H9 (cell line): ENCODE measurements at regions not wholly inside any gene's neighbourhood (a gene's known extent, or its start where the extent isn't known, plus 50 kb on each side); places are given as distances from the start of the nearest gene placed in this dataset.

Experiments
- DNase-seq: peaks from one replicate; pipeline ENCODE4 v3.0.0-alpha.2; 2017
- H2AFZ ChIP-seq: one replicate; pipeline ENCODE4 v1.6.1; 2013; ENCODE audit warnings: mild to moderate bottlenecking, low read length, control low read depth, moderate library complexity
- H2AK5ac ChIP-seq: 2 replicates; pipeline ENCODE4 v1.6.1; 2013; ENCODE audit warnings: low read length, control low read depth, mixed read lengths; ENCODE audit not compliant: insufficient read length
- H2BK120ac ChIP-seq: one replicate; pipeline ENCODE4 v1.6.1; 2013; ENCODE audit warnings: low read depth, mild to moderate bottlenecking, low read length, control low read depth, inconsistent platforms; ENCODE audit not compliant: poor library complexity, severe bottlenecking
- H2BK12ac ChIP-seq: 2 replicates; pipeline ENCODE4 v1.6.1; 2013; ENCODE audit warnings: low read length, control low read depth, mixed read lengths, low read depth; ENCODE audit not compliant: insufficient read length
- H2BK15ac ChIP-seq: 2 replicates; pipeline ENCODE4 v1.6.1; 2013; ENCODE audit warnings: low read depth, low read length, control low read depth
- H2BK20ac ChIP-seq: one replicate; pipeline ENCODE4 v1.6.1; 2013; ENCODE audit warnings: low read depth, mild to moderate bottlenecking, low read length, control low read depth, inconsistent platforms; ENCODE audit not compliant: poor library complexity, severe bottlenecking
- H2BK5ac ChIP-seq: 2 replicates; pipeline ENCODE4 v1.6.1; 2013; ENCODE audit warnings: low read length, control low read depth, mixed read lengths; ENCODE audit not compliant: insufficient read length
- H3K14ac ChIP-seq: 2 replicates; pipeline ENCODE4 v1.6.1; 2013; ENCODE audit warnings: low read length, control low read depth; ENCODE audit not compliant: insufficient read depth
- H3K18ac ChIP-seq: 2 replicates; pipeline ENCODE4 v1.6.1; 2013; ENCODE audit warnings: low read depth, mild to moderate bottlenecking, mixed read lengths, low read length, control low read depth; ENCODE audit not compliant: insufficient read length
- H3K23ac ChIP-seq: 2 replicates; pipeline ENCODE4 v1.6.1; 2013; ENCODE audit warnings: low read length, control low read depth, mixed read lengths, low read depth; ENCODE audit not compliant: insufficient read length
- H3K23me2 ChIP-seq: 2 replicates; pipeline ENCODE4 v1.6.1; 2013; ENCODE audit warnings: low read depth, mild to moderate bottlenecking, mixed read lengths, low read length, control low read depth; ENCODE audit not compliant: insufficient read length, poor library complexity, severe bottlenecking
- H3K27ac ChIP-seq: 2 replicates; pipeline ENCODE4 v1.5.1; 2013; ENCODE audit warnings: low read length, control low read depth, mixed read lengths, low read depth; ENCODE audit not compliant: insufficient read length
- H3K27me3 ChIP-seq: 2 replicates; pipeline ENCODE4 v1.6.1; 2013; ENCODE audit warnings: low read length, control low read depth, inconsistent platforms; ENCODE audit not compliant: insufficient read depth
- H3K4ac ChIP-seq: 2 replicates; pipeline ENCODE4 v1.6.1; 2013; ENCODE audit warnings: low read depth, mild to moderate bottlenecking, control low read depth, inconsistent platforms, low read length, moderate library complexity
- H3K4me1 ChIP-seq: 2 replicates; pipeline ENCODE4 v1.6.1; 2013; ENCODE audit warnings: low read length, control low read depth, inconsistent platforms; ENCODE audit not compliant: insufficient read depth
- H3K4me2 ChIP-seq: 2 replicates; pipeline ENCODE4 v1.6.1; 2013; ENCODE audit warnings: low read length, control low read depth, mixed read lengths; ENCODE audit not compliant: insufficient read length, insufficient read depth
- H3K56ac ChIP-seq: 2 replicates; pipeline ENCODE4 v1.6.1; 2013; ENCODE audit warnings: low read depth, mild to moderate bottlenecking, mixed read lengths, low read length, control low read depth; ENCODE audit not compliant: insufficient read length
- H3K79me1 ChIP-seq: 2 replicates; pipeline ENCODE4 v1.6.1; 2013; ENCODE audit warnings: low read depth, mild to moderate bottlenecking, moderate library complexity, low read length, control low read depth, inconsistent platforms; ENCODE audit not compliant: insufficient read depth, poor library complexity, severe bottlenecking
- H3K79me2 ChIP-seq: 2 replicates; pipeline ENCODE4 v1.6.1; 2013; ENCODE audit warnings: low read length, control low read depth, inconsistent platforms; ENCODE audit not compliant: insufficient read depth
- H3K9ac ChIP-seq: 2 replicates; pipeline ENCODE4 v1.6.1; 2013; ENCODE audit warnings: low read length, control low read depth, mixed read lengths; ENCODE audit not compliant: insufficient read length; ENCODE audit errors: extremely low read depth
- H3K9me3 ChIP-seq: one replicate; pipeline ENCODE4 v1.6.1; 2013; ENCODE audit warnings: low read depth, low read length, inconsistent platforms; ENCODE audit not compliant: control insufficient read depth
- H3T11ph ChIP-seq: one replicate; pipeline ENCODE4 v1.6.1; 2013; ENCODE audit warnings: mild to moderate bottlenecking, low read length, control low read depth, inconsistent platforms
- H4K20me1 ChIP-seq: one replicate; pipeline ENCODE4 v1.6.1; 2013; ENCODE audit not compliant: control insufficient read depth, insufficient read length, insufficient read depth
- H4K5ac ChIP-seq: 2 replicates; pipeline ENCODE4 v1.6.1; 2013; ENCODE audit warnings: low read depth, mild to moderate bottlenecking, mixed read lengths, low read length, control low read depth; ENCODE audit not compliant: insufficient read length
- H4K8ac ChIP-seq: replicated peaks from 2 replicates; pipeline ENCODE4 v1.6.1; 2013; ENCODE audit warnings: low read length, control low read depth, mixed read lengths, low read depth; ENCODE audit not compliant: insufficient read length
- H4K91ac ChIP-seq: 2 replicates; pipeline ENCODE4 v1.6.1; 2013; ENCODE audit warnings: low read depth, mild to moderate bottlenecking, moderate library complexity, mixed read lengths, low read length, control low read depth; ENCODE audit not compliant: insufficient read length
- H3K27ac Mint-ChIP-seq, 3 experiments: 2 replicates in 2 of 3; 3 replicates in 1 of 3; pipeline ENCODE4 v1.8.0; 2020 to 2021; ENCODE audit warnings: mixed read lengths in 3 of 3, mild to moderate bottlenecking in 1 of 3, moderate library complexity in 1 of 3
- H3K27me3 Mint-ChIP-seq: 2 replicates; pipeline ENCODE4 v1.8.0; 2021; ENCODE audit warnings: low read depth, mild to moderate bottlenecking, moderate library complexity, mixed read lengths
- H3K36me3 Mint-ChIP-seq, 3 experiments: 2 replicates in 2 of 3; 3 replicates in 1 of 3; pipeline ENCODE4 v1.8.0; 2020 to 2021; ENCODE audit warnings: low read depth in 3 of 3, mixed read lengths in 3 of 3; ENCODE audit not compliant: insufficient read depth in 1 of 3
- H3K4me1 Mint-ChIP-seq, 2 experiments: 2 replicates each; pipeline ENCODE4 v1.8.0; 2020; ENCODE audit warnings: mixed read lengths in 2 of 2
- H3K4me3 Mint-ChIP-seq, 2 experiments: 2 replicates in 1 of 2; 3 replicates in 1 of 2; pipeline ENCODE4 v1.8.0; 2020 to 2021; ENCODE audit warnings: mild to moderate bottlenecking in 2 of 2, mixed read lengths in 2 of 2, moderate library complexity in 1 of 2
- H3K9me3 Mint-ChIP-seq, 2 experiments: 2 replicates in 1 of 2; 3 replicates in 1 of 2; pipeline ENCODE4 v1.8.0; 2020; ENCODE audit warnings: mild to moderate bottlenecking in 2 of 2, mixed read lengths in 2 of 2, moderate library complexity in 1 of 2
- WGBS: extraction: QIAGEN DNeasy Blood & Tissue Kit; methylation state at CpG from one replicate; pipeline ENCODE4 v1.1.7; 2013; ENCODE audit warnings: missing lambda C conversion rate, low lambda C conversion rate, mixed read lengths; ENCODE audit not compliant: insufficient read length; ENCODE audit errors: extremely low coverage; 5-methylcytosine and 5-hydroxymethylcytosine counted together
- TF ChIP-seq, protein P1 (sequence below): fragments of 200-600 bp; sonication (generic); conservative IDR thresholded peaks from 3 replicates; pipeline ENCODE4 v1.8.0; 2021; ENCODE audit warnings: antibody characterized with exemption, mild to moderate bottlenecking

DNA sequence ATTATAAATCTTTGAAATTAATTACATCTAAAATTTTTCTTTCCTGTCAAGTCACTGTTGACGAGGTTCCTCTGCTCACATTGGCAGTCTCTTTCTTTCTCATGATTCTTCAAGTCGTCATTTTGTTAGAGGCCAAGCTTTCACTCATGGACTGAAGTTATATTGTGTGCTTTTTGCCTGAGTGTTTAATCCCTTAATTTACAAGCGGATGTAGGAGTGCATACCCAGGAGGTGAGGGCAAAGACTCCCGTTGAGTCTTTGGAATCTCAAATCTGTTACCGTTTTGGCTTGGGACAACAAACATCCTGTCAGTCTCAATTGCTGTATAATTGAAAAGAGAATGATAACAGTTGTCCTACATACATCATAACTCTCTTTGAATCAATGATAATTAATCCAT is 345.0 kb downstream of the TRIML1 start:
- no peak overlapping the region for H3K4me3 Mint-ChIP-seq
- WGBS: no CpG with 5 or more reads among the region's 5 CpGs
- Histone ChIP-seq H2BK15ac (no peak overlapping the region), H2BK120ac (no peak overlapping the region), H2BK5ac (no peak overlapping the region), H4K5ac (no peak overlapping the region), H3K4me2 (no peak overlapping the region), H3K18ac (no peak overlapping the region), H3K56ac (no peak overlapping the region), H4K91ac (no peak overlapping the region), H3K27ac (no peak overlapping the region), H2AFZ (no peak overlapping the region), H2BK12ac (no peak overlapping the region), H3K14ac (no peak overlapping the region), H2BK20ac (no peak overlapping the region), H3K23me2 (no peaks in the 10 kb centered on the region), H3K79me2 (no peaks in the 10 kb centered on the region), H3T11ph (no peak overlapping the region), H3K27me3 (no peaks in the 10 kb centered on the region), H3K4ac (no peak overlapping the region), H4K20me1 (no peaks in the 10 kb centered on the region), H3K79me1 (no peaks in the 10 kb centered on the region), H3K4me1 (no peaks in the 10 kb centered on the region), H4K8ac (no peak overlapping the region), H3K9me3 (no peaks in the 10 kb centered on the region), H2AK5ac (no peak overlapping the region), H3K9ac (no peak overlapping the region), H3K23ac (no peak overlapping the region)
- DNase-seq: no peak
- no peaks in the 10 kb centered on the region; a peak in 1 of 7 replicates for H3K36me3 Mint-ChIP-seq
- peaks cover 4 to 7% of the 10 kb centered on the region in 2 experiments; a peak in 3 of 5 replicates for H3K9me3 Mint-ChIP-seq
- TF ChIP-seq, protein P1, sequence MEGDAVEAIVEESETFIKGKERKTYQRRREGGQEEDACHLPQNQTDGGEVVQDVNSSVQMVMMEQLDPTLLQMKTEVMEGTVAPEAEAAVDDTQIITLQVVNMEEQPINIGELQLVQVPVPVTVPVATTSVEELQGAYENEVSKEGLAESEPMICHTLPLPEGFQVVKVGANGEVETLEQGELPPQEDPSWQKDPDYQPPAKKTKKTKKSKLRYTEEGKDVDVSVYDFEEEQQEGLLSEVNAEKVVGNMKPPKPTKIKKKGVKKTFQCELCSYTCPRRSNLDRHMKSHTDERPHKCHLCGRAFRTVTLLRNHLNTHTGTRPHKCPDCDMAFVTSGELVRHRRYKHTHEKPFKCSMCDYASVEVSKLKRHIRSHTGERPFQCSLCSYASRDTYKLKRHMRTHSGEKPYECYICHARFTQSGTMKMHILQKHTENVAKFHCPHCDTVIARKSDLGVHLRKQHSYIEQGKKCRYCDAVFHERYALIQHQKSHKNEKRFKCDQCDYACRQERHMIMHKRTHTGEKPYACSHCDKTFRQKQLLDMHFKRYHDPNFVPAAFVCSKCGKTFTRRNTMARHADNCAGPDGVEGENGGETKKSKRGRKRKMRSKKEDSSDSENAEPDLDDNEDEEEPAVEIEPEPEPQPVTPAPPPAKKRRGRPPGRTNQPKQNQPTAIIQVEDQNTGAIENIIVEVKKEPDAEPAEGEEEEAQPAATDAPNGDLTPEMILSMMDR: no peak
- no peak overlapping the region for H3K27ac Mint-ChIP-seq
- peaks cover 6 to 9% of the 10 kb centered on the region in 2 experiments for H3K4me1 Mint-ChIP-seq
- H3K27me3 Mint-ChIP-seq: no peaks in the 10 kb centered on the region
